ENCODE measurements at regions not wholly inside any gene's neighbourhood (a gene's known extent, or its start where the extent isn't known, plus 50 kb on each side); places are given as distances from the start of the nearest gene placed in this dataset.

- H3K27ac ChIP-seq, result no peak overlapping the region
- H3K9me3 ChIP-seq, result no peaks in the 10 kb centered on the region
- H3K27me3 ChIP-seq, result no peaks in the 10 kb centered on the region
- H3K4me3 ChIP-seq, result no peak overlapping the region
- ATAC-seq (no peak), DNase-seq (no peak)
- 81 to 89% methylated on average over 4 to 5 of the region's 5 CpGs for WGBS, 2 donors
- intact Hi-C loops (cut with DNase I), result no loop called here
- H3K4me1 ChIP-seq, result no peaks in the 10 kb centered on the region
- TF ChIP-seq, protein P1, sequence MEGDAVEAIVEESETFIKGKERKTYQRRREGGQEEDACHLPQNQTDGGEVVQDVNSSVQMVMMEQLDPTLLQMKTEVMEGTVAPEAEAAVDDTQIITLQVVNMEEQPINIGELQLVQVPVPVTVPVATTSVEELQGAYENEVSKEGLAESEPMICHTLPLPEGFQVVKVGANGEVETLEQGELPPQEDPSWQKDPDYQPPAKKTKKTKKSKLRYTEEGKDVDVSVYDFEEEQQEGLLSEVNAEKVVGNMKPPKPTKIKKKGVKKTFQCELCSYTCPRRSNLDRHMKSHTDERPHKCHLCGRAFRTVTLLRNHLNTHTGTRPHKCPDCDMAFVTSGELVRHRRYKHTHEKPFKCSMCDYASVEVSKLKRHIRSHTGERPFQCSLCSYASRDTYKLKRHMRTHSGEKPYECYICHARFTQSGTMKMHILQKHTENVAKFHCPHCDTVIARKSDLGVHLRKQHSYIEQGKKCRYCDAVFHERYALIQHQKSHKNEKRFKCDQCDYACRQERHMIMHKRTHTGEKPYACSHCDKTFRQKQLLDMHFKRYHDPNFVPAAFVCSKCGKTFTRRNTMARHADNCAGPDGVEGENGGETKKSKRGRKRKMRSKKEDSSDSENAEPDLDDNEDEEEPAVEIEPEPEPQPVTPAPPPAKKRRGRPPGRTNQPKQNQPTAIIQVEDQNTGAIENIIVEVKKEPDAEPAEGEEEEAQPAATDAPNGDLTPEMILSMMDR (IDR thresholded peaks at IDR 0.05), result no peak
- no peak for TF ChIP-seq POLR2A (IDR thresholded peaks at IDR 0.05)
- H3K36me3 ChIP-seq (replicated peaks in 1 of 2; ENCODE audit: insufficient read depth in 1 of 2, low read depth in 2 of 2), result no peaks in the 10 kb centered on the region
Measured at GRCh38 chrX:39458779-39459178, 639.0 kb downstream of the BCOR start.

- H3K36me3 ChIP-seq (replicated peaks in 1 of 2; ENCODE audit: insufficient read depth in 1 of 2, low read depth in 2 of 2), result no peaks in the 10 kb centered on the region
- no peaks in the 10 kb centered on the region for H3K9me3 ChIP-seq
- H3K27me3 ChIP-seq, result no peaks in the 10 kb centered on the region
- no peak overlapping the region for H3K27ac ChIP-seq
- intact Hi-C loops (cut with DNase I), result no loop called here
- ATAC-seq, result no peak
- TF ChIP-seq, protein P1 (IDR thresholded peaks at IDR 0.05), result no peak
- TF ChIP-seq POLR2A (IDR thresholded peaks at IDR 0.05), result no peak
- DNase-seq, result no peak
- H3K4me3 ChIP-seq, result no peak overlapping the region
- H3K4me1 ChIP-seq, result no peaks in the 10 kb centered on the region
- 51 to 52% methylated on average over 5 of the region's 5 CpGs for WGBS, 2 donors
Measured at GRCh38 chrX:39459204-39459603, 638.6 kb downstream of the BCOR start.

DNA sequence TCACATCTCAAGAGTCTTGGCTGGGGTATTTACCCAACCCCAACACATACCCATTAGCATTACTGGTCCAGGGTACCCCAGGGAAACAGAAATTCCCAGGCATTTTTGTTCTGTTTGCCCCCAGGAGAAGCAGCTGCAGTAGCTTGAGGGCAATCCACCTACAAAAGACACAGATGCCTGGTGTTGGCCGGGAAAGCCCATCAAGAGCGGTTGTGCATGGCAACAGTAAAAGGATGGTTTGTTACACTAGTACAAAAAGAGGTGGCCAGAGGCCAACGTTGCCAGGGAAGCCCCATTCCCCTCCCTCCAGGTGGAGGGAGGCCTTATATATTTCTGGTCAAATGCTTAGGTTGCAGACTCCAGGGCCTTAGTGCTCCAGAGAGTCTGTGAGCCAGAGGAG is 637.8 kb downstream of the BCOR start:
- DNase-seq (no peak), ATAC-seq (no peak)
- no peaks in the 10 kb centered on the region for H3K36me3 ChIP-seq (replicated peaks in 1 of 2; ENCODE audit: insufficient read depth in 1 of 2, low read depth in 2 of 2)
- WGBS, 2 donors, result 60 to 71% methylated on average over 3 of the region's 3 CpGs
- H3K27me3 ChIP-seq, result no peaks in the 10 kb centered on the region
- no peak for TF ChIP-seq POLR2A (IDR thresholded peaks at IDR 0.05)
- TF ChIP-seq, protein P1 (IDR thresholded peaks at IDR 0.05), result no peak
- no peaks in the 10 kb centered on the region for H3K9me3 ChIP-seq
- no peak overlapping the region for H3K4me3 ChIP-seq
- H3K4me1 ChIP-seq, result no peaks in the 10 kb centered on the region
- H3K27ac ChIP-seq, result no peak overlapping the region
- intact Hi-C loops (cut with DNase I), result no loop called here

DNA sequence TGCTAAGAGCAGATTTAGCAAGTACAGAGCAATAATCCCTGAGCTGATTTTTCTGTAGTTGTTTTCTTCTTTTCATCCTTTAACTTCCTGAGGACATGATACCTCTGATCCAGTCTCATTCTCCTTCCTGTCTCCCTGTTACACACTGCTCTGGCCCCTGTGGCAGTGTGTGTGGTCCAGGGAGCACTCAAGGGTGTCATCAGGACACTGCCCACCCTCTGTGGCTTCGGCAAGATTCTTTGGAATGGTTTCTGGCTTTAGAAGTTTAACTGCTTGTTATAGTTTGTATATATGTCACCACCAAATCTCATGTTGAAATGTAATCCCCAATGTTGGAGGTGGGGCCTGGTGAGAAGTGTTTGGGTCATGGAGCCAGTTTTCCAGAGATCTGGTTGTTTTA is 637.3 kb downstream of the BCOR start:
- H3K27me3 ChIP-seq, result no peaks in the 10 kb centered on the region
- intact Hi-C loops (cut with DNase I), result no loop called here

GRCh38 chrX:39462835-39463234 is 634.9 kb downstream of the BCOR start:
- WGBS, 2 donors, result 50 to 57% methylated on average over 1 of the region's 1 CpG
- no peak for ATAC-seq
- intact Hi-C loops (cut with DNase I), result no loop called here

More for the DNA sequence above, 637.3 kb downstream of the BCOR start:
- H3K4me1 ChIP-seq, result no peaks in the 10 kb centered on the region
- no peaks in the 10 kb centered on the region for H3K36me3 ChIP-seq (replicated peaks in 1 of 2; ENCODE audit: insufficient read depth in 1 of 2, low read depth in 2 of 2)
- ATAC-seq (no peak), DNase-seq (no peak)
- H3K4me3 ChIP-seq, result no peak overlapping the region
- WGBS, 2 donors, result 90 to 100% methylated on average over 1 of the region's 1 CpG
- no peaks in the 10 kb centered on the region for H3K9me3 ChIP-seq
- TF ChIP-seq, protein P1 (IDR thresholded peaks at IDR 0.05), result no peak
- TF ChIP-seq POLR2A (IDR thresholded peaks at IDR 0.05), result no peak
- H3K27ac ChIP-seq, result no peak overlapping the region

More at GRCh38 chrX:39462835-39463234, 634.9 kb downstream of the BCOR start:
- no peak overlapping the region for H3K4me3 ChIP-seq
- DNase-seq, result no peak
- H3K4me1 ChIP-seq, result no peaks in the 10 kb centered on the region
- no peak overlapping the region for H3K27ac ChIP-seq
- no peaks in the 10 kb centered on the region for H3K36me3 ChIP-seq (replicated peaks in 1 of 2; ENCODE audit: insufficient read depth in 1 of 2, low read depth in 2 of 2)
- no peak for TF ChIP-seq POLR2A (IDR thresholded peaks at IDR 0.05)
- TF ChIP-seq, protein P1 (IDR thresholded peaks at IDR 0.05), result no peak
- H3K9me3 ChIP-seq, result no peaks in the 10 kb centered on the region
- no peaks in the 10 kb centered on the region for H3K27me3 ChIP-seq

All from body of pancreas (tissue), 4 donors.